Stomach (tissue), 4 donors: ENCODE measurements at regions not wholly inside any gene's neighbourhood (a gene's known extent, or its start where the extent isn't known, plus 50 kb on each side); places are given as distances from the start of the nearest gene placed in this dataset.

Experiments used
- CTCF ChIP-seq, 7 experiments: fragments of 450-650 bp in 4 of 7; fragments of 200-600 bp in 3 of 7; sonication (generic) in 3 of 7; IDR thresholded peaks; one replicate each; pipeline ENCODE4 v1.5.1; 2016 to 2019; ENCODE audit warnings: antibody characterized with exemption in 7 of 7, control low read depth in 2 of 7, mild to moderate bottlenecking in 1 of 7
- EP300 ChIP-seq: sonication (generic); formaldehyde crosslinking; IDR thresholded peaks from one replicate; pipeline ENCODE4 v1.6.1; 2017; ENCODE audit warnings: antibody characterized with exemption
- POLR2A ChIP-seq, 4 donors: fragments of 450-650 bp; IDR thresholded peaks; one replicate each; pipeline ENCODE4 v1.6.1; 2016; ENCODE audit warnings: antibody characterized with exemption in 4 of 4, control low read depth in 2 of 4, mild to moderate bottlenecking in 1 of 4, moderate library complexity in 1 of 4
- POLR2AphosphoS5 ChIP-seq, 3 donors: sonication (generic); formaldehyde crosslinking; IDR thresholded peaks; one replicate each; pipeline ENCODE4 v1.6.1; 2016; ENCODE audit warnings: antibody characterized with exemption in 3 of 3

GRCh38 chr10:111222961-111223360 is 146.1 kb downstream of the ADRA2A start:
- TF ChIP-seq CTCF (IDR thresholded peaks at IDR 0.05) (no peak), EP300 (no peak), POLR2A (IDR thresholded peaks at IDR 0.05) (no peak), POLR2AphosphoS5 (IDR thresholded peaks at IDR 0.05) (no peak)
